ENCODE measurements at regions not wholly inside any gene's neighbourhood (a gene's known extent, or its start where the extent isn't known, plus 50 kb on each side); places are given as distances from the start of the nearest gene placed in this dataset.

DNA sequence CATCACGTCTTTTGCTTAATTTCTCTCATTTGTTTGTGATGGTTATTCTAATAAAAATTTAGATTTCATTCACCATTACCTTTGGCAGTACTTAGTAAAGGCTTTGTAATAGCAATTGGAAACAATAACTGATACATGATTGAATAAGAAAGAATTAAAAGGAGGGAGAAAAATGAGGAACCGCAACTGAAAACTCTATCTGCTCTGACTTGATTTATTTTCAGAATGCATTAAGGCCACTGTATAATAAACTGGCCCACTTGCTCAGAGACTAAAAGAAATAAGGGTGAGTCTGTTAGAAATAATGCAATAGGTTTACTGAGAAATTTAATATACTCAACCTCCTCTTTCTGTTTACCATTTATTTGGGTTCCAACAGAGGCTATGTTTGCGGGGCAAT lies 351.5 kb downstream of the TMA16 start:
- TF ChIP-seq, protein P1, sequence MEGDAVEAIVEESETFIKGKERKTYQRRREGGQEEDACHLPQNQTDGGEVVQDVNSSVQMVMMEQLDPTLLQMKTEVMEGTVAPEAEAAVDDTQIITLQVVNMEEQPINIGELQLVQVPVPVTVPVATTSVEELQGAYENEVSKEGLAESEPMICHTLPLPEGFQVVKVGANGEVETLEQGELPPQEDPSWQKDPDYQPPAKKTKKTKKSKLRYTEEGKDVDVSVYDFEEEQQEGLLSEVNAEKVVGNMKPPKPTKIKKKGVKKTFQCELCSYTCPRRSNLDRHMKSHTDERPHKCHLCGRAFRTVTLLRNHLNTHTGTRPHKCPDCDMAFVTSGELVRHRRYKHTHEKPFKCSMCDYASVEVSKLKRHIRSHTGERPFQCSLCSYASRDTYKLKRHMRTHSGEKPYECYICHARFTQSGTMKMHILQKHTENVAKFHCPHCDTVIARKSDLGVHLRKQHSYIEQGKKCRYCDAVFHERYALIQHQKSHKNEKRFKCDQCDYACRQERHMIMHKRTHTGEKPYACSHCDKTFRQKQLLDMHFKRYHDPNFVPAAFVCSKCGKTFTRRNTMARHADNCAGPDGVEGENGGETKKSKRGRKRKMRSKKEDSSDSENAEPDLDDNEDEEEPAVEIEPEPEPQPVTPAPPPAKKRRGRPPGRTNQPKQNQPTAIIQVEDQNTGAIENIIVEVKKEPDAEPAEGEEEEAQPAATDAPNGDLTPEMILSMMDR (IDR thresholded peaks at IDR 0.05; ENCODE audit: low read depth, low read length, missing control alignments), result no peak
- no peak for DNase-seq (ENCODE audit: low read depth)

DNA sequence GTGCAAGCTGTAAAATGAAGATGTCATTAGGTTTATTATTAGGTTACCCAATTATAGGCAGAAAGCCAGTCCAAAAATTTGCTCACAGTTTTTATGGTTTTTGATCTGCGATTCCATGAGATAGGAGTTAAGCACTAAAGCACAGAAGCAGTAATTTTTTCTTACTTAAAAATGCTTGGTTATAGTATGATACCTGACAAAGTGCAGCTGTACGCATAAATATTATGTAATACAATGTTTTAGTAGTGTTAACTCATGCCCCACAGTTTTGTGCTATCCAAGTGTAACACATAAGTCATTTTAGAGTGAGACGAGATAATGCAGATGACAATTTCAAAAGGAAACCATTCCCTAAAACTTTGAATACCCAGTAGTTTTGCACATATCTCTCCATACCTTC lies 357.8 kb downstream of the TMA16 start:
- no peak overlapping the region for H3K4me3 ChIP-seq (ENCODE audit: low read depth, low read length)
- TF ChIP-seq, protein P1 (IDR thresholded peaks at IDR 0.05; ENCODE audit: low read depth, low read length, missing control alignments), result no peak
- DNase-seq (ENCODE audit: low read depth), result no peak

More for the DNA sequence above, 351.5 kb downstream of the TMA16 start:
- H3K4me3 ChIP-seq (ENCODE audit: low read depth, low read length), result no peak overlapping the region

DNA sequence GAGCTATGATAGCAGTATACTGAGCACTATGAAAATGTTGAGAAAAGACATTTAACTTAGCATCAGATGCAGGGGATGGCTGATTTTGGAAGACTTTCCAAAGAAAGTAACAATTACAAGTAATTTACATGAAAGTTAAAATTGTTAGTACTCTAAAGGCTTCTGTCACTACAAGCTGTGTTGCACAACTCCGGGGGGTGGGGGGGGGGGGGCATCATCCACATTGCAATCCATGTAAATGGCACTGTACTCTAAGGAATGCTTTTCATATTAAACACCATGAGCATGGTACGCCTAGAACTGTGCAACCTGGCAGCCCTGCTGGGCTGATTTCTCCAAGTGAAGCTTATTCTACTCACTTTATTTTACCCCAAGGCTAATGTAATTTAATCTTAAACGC lies 363.4 kb downstream of the TMA16 start:
- TF ChIP-seq, protein P1 (IDR thresholded peaks at IDR 0.05; ENCODE audit: low read depth, low read length, missing control alignments), result no peak
- DNase-seq (ENCODE audit: low read depth), result no peak
- H3K4me3 ChIP-seq (ENCODE audit: low read depth, low read length), result no peak overlapping the region

DNA sequence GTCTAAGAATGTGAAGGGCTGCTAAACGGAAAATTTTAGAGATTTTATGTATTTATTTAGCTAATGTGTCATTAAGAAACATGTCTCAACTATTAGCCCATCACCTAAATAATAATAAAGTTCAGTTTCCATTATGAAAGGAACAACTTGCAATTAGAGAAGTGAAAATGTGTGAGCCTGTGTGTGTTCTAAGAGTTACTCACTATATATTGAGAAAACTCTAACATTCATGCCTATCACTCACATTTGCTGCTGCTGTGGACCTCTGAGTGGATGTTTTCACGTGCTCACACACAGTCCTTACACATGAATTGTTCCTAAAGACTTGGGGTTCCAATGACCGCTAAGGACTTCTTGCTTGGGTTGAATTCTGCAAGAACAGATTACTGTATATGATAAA lies 364.0 kb downstream of the TMA16 start:
- DNase-seq (ENCODE audit: low read depth), result no peak
- TF ChIP-seq, protein P1 (IDR thresholded peaks at IDR 0.05; ENCODE audit: low read depth, low read length, missing control alignments), result no peak
- H3K4me3 ChIP-seq (ENCODE audit: low read depth, low read length), result no peak overlapping the region

DNA sequence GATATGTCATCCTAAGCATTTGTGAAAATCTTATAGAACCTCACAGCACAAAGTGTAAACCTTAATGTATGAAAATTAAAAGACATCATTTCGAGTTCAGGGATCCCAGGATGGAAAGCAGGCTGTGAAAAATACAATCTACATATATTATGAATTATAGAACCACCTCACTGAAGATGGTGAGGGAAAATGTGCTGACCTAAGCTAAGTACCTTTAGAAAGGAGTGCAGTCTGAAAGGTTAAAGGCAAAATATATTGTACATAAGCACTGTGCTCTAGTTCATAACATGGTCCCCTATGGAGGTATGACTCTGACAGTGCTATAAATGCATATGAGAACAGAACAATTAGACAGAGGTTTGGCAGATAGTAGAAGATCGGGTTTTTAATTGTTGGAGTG lies 368.6 kb downstream of the TMA16 start:
- no peak for DNase-seq (ENCODE audit: low read depth)
- TF ChIP-seq, protein P1 (IDR thresholded peaks at IDR 0.05; ENCODE audit: low read depth, low read length, missing control alignments), result no peak
- H3K4me3 ChIP-seq (ENCODE audit: low read depth, low read length), result no peak overlapping the region

DNA sequence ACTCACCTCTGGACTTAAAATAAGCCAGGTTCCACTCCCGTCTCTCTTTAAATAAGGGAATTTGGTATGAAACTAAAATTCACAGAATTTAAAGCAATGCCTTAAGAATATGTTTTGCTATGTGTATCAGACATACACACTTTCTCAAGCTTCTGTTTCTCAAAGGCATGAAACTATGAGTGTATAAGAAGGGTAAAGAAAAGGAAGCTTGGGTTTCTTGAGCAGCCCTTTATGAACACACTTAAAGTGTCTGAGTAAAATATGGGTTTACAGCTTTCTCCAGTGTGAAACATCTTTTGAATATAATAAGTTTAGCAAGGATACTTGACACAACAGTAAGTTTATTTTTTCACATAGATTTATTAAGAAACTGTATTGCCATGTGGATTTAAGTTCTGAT lies 370.5 kb downstream of the TMA16 start:
- DNase-seq (ENCODE audit: low read depth), result no peak
- TF ChIP-seq, protein P1 (IDR thresholded peaks at IDR 0.05; ENCODE audit: low read depth, low read length, missing control alignments), result no peak
- no peak overlapping the region for H3K4me3 ChIP-seq (ENCODE audit: low read depth, low read length)

DNA sequence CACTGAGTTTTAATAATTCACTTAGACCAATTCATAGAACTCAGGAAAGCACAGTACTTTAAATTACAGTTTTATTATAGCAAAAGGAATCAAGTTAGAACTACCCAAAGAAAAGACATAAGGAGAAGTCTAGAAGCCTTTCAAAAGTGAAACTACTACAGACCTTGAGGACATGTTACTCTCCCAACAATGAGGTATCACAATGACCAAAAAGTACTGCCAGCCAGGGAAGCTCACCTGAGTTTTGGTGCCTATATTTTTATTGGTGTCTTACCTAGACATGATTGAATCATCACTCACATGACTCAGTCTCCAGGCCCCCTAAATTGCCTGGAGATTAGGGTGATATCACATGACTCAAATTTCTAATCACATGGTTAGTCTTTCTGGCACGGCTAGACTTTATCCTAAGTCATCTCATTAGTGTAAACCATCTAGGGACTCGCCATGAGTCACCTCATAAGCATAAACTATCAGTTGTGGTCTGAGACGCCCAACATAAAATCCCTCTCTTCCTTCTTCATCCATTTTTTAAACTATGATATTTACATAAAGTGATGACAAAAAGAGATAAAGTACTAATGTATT lies 372.3 kb downstream of the TMA16 start:
- DNase-seq (ENCODE audit: low read depth), result no peak
- TF ChIP-seq, protein P1 (IDR thresholded peaks at IDR 0.05; ENCODE audit: low read depth, low read length, missing control alignments), result no peak
- no peak overlapping the region for H3K4me3 ChIP-seq (ENCODE audit: low read depth, low read length)
